HepG2 (cell line): ENCODE measurements at regions not wholly inside any gene's neighbourhood (a gene's known extent, or its start where the extent isn't known, plus 50 kb on each side); places are given as distances from the start of the nearest gene placed in this dataset.

Experiments
- ATAC-seq: fragments of 200-7000 bp; cut with Tn5 transposase; 3 replicates; pipeline ENCODE4 v1.9.1; 2020; ENCODE audit warnings: mild to moderate bottlenecking, moderate library complexity
- BruUV-seq: library from RNA; stranded (reverse); fragments of 400-500 nt; replicated peaks from 2 replicates; lab custom pipeline; 2021; lab: Mats Ljungman, UMichigan
- CTCF ChIA-PET: fragments of 300-600 bp; formaldehyde crosslinking; extraction: SDS; loops from one replicate; lab custom pipeline; 2021; ENCODE audit warnings: low total read pairs, inconsistent platforms, low intra/inter-chr PET ratio; lab: Yijun Ruan, JAX
- POLR2A ChIA-PET: fragments of 350-600 bp; sonication (Branson Sonifier 250); formaldehyde crosslinking; loops from one replicate; lab custom pipeline; 2020; ENCODE audit warnings: antibody characterized with exemption, inconsistent platforms; lab: Yijun Ruan, JAX
- DNase-seq: peaks from one replicate; pipeline ENCODE4 v3.0.0-alpha.2; 2015; ENCODE audit warnings: low spot score
- FAIRE-seq: peaks from 3 replicates; lab custom pipeline; 2011; peaks lifted over from hg19 to GRCh38; lab: Jason Lieb, UNC
- H2AFZ ChIP-seq: one replicate; pipeline ENCODE4 v1.6.1; 2011; ENCODE audit warnings: low read length, inconsistent platforms
- H3K27ac ChIP-seq: fragments of 300-600 bp; 3 replicates; pipeline ENCODE4 v1.8.0; 2011; ENCODE audit warnings: mixed run types, mild to moderate bottlenecking, mixed read lengths, low read length, inconsistent platforms; ENCODE audit not compliant: insufficient read depth; ENCODE audit errors: extremely low read length
- H3K27me3 ChIP-seq, 2 experiments: fragments of 200-600 bp in 1 of 2; 2 replicates in 1 of 2; 3 replicates in 1 of 2; pipeline versions ENCODE4 v1.6.0 to v1.8.0; 2011; ENCODE audit warnings: low read length in 2 of 2, mild to moderate bottlenecking in 2 of 2, moderate library complexity in 2 of 2, inconsistent platforms in 1 of 2; ENCODE audit not compliant: insufficient read depth in 2 of 2, control insufficient read depth in 1 of 2
- H3K36me3 ChIP-seq, 2 experiments: fragments of 200-600 bp in 1 of 2; replicated peaks in 1 of 2; 2 replicates in 1 of 2; 3 replicates in 1 of 2; pipeline versions ENCODE4 v1.5.1 to v1.8.0; 2011; ENCODE audit warnings: low read length in 2 of 2, inconsistent platforms in 1 of 2; ENCODE audit not compliant: insufficient read depth in 2 of 2, control insufficient read depth in 1 of 2
- H3K4me1 ChIP-seq: 2 replicates; pipeline ENCODE4 v1.5.1; 2012; ENCODE audit warnings: low read length, inconsistent platforms; ENCODE audit not compliant: insufficient read depth
- H3K4me2 ChIP-seq: 2 replicates; pipeline ENCODE4 v1.6.0; 2011; ENCODE audit warnings: low read depth, low read length, inconsistent platforms
- H3K4me3 ChIP-seq, 3 experiments: fragments of 200-600 bp in 1 of 3; sonication (generic), shearing (Covaris generic) in 1 of 3; replicated peaks in 1 of 3; 2 replicates each; pipeline ENCODE4 v1.5.1; 2011 to 2016; ENCODE audit warnings: low read length in 3 of 3, inconsistent platforms in 2 of 3, low read depth in 2 of 3, mild to moderate bottlenecking in 2 of 3, control low read depth in 1 of 3, mixed read lengths in 1 of 3; ENCODE audit not compliant: insufficient read depth in 1 of 3
- H3K79me2 ChIP-seq: one replicate; pipeline ENCODE4 v1.6.1; 2011; ENCODE audit warnings: low read length, inconsistent platforms; ENCODE audit not compliant: insufficient read depth
- H3K9ac ChIP-seq: 2 replicates; pipeline ENCODE4 v1.6.0; 2011; ENCODE audit warnings: mild to moderate bottlenecking, low read depth, low read length, inconsistent platforms; ENCODE audit not compliant: insufficient read depth
- H3K9me3 ChIP-seq: 2 replicates; pipeline ENCODE4 v1.5.1; 2012; ENCODE audit warnings: mild to moderate bottlenecking, low read length
- H4K20me1 ChIP-seq: 2 replicates; pipeline ENCODE4 v1.6.0; 2011; ENCODE audit warnings: inconsistent platforms, mild to moderate bottlenecking, low read length, moderate library complexity; ENCODE audit not compliant: insufficient read depth
- KAT8 ChIP-seq: IDR thresholded peaks from 2 replicates; pipeline ENCODE4 v1.6.1; 2016; ENCODE audit warnings: missing genetic modification reagents, missing compliant biosample characterization
- MLX ChIP-seq: IDR thresholded peaks from 2 replicates; pipeline ENCODE4 v1.6.1; 2016
- RNF2 ChIP-seq: fragments of 450-650 bp; conservative IDR thresholded peaks from 2 replicates; pipeline ENCODE4 v1.6.1; 2016; ENCODE audit warnings: low read depth
- SATB2 ChIP-seq: sonication (generic); formaldehyde crosslinking; IDR thresholded peaks from 2 replicates; pipeline ENCODE4 v1.5.0; 2020; ENCODE audit warnings: missing genetic modification reagents
- SIN3A ChIP-seq: IDR thresholded peaks from 2 replicates; pipeline ENCODE4 v1.6.1; 2011; ENCODE audit warnings: low read depth, mild to moderate bottlenecking, control low read depth, low read length, borderline replicate concordance
- SMC3 ChIP-seq: IDR thresholded peaks from 2 replicates; pipeline ENCODE4 v1.6.1; 2011; ENCODE audit warnings: low read length, improper control_type of control experiment
- WIZ ChIP-seq: sonication (generic); formaldehyde crosslinking; IDR thresholded peaks from 2 replicates; pipeline ENCODE4 v1.5.1; 2020; ENCODE audit warnings: mild to moderate bottlenecking, missing genetic modification reagents
- ZBTB38 ChIP-seq: sonication (generic); formaldehyde crosslinking; IDR thresholded peaks from 2 replicates; pipeline ENCODE4 v1.5.1; 2020; ENCODE audit warnings: mild to moderate bottlenecking, missing genetic modification reagents
- ZNF205 ChIP-seq: IDR thresholded peaks from 2 replicates; pipeline ENCODE4 v1.6.1; 2018; ENCODE audit warnings: missing biosample characterization, missing genetic modification reagents
- ZNF510 ChIP-seq: sonication (generic); formaldehyde crosslinking; IDR thresholded peaks from 2 replicates; pipeline ENCODE4 v1.4.0; 2020; ENCODE audit warnings: low read depth, mild to moderate bottlenecking, missing genetic modification reagents
- WGBS: methylation state at CpG from one replicate; pipeline ENCODE4 v1.1.6; 2017; ENCODE audit warnings: low lambda C conversion rate; 5-methylcytosine and 5-hydroxymethylcytosine counted together
- in situ Hi-C: cut with HindIII; loops from 2 replicates; pipeline ENCODE4 v1.10.0; 2017; ENCODE audit warnings: low pct_unique_long_range_greater_than_20kb; ENCODE audit not compliant: extremely low pct_ligation_motif_present
- intact Hi-C: fragments of 100-400 bp; cut with micrococcal nuclease; formaldehyde crosslinking; loops from one replicate; pipeline ENCODE4 v1.10.0; 2022; ENCODE audit not compliant: unreplicated experiment
- TF ChIP-seq, protein P1 (sequence below): IDR thresholded peaks from 2 replicates; pipeline ENCODE4 v1.6.1; 2016; ENCODE audit warnings: missing compliant biosample characterization, missing genetic modification reagents, borderline replicate concordance
- TF ChIP-seq, protein P2 (sequence below): sonication (generic); formaldehyde crosslinking; conservative IDR thresholded peaks from 2 replicates; pipeline ENCODE4 v1.8.0; 2022; ENCODE audit warnings: missing genetic modification reagents

GRCh38 chr3:147758771-147759170, 349.6 kb downstream of the ZIC1 start:
- WGBS: 4% methylated on average over 2 of the region's 2 CpGs
- POLR2A ChIA-PET: no interaction called here

More at GRCh38 chr3:147758771-147759170, 349.6 kb downstream of the ZIC1 start:
- CTCF ChIA-PET: no interaction called here
- no TSS peak for BruUV-seq
- intact Hi-C loops (no loop called here), in situ Hi-C loops (no loop called here)
- DNase-seq (no peak), FAIRE-seq (no peak), ATAC-seq (no peak)
- Histone ChIP-seq H3K9me3 (no peaks in the 10 kb centered on the region), H3K4me2 (no peak overlapping the region), H3K27ac (no peak overlapping the region), H3K27me3 (no peaks in the 10 kb centered on the region), H3K4me3 (no peak overlapping the region), H3K79me2 (no peaks in the 10 kb centered on the region), H3K36me3 (no peaks in the 10 kb centered on the region), H4K20me1 (no peaks in the 10 kb centered on the region), H3K9ac (no peak overlapping the region), H3K4me1 (no peaks in the 10 kb centered on the region), H2AFZ (no peak overlapping the region)
- TF ChIP-seq RNF2: no peak
- TF ChIP-seq ZNF205 (CRISPR knock-in tag): no peak
- TF ChIP-seq, protein P1, sequence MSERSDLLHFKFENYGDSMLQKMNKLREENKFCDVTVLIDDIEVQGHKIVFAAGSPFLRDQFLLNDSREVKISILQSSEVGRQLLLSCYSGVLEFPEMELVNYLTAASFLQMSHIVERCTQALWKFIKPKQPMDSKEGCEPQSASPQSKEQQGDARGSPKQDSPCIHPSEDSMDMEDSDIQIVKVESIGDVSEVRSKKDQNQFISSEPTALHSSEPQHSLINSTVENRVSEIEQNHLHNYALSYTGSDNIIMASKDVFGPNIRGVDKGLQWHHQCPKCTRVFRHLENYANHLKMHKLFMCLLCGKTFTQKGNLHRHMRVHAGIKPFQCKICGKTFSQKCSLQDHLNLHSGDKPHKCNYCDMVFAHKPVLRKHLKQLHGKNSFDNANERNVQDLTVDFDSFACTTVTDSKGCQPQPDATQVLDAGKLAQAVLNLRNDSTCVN: no peak
- TF ChIP-seq, protein P2, sequence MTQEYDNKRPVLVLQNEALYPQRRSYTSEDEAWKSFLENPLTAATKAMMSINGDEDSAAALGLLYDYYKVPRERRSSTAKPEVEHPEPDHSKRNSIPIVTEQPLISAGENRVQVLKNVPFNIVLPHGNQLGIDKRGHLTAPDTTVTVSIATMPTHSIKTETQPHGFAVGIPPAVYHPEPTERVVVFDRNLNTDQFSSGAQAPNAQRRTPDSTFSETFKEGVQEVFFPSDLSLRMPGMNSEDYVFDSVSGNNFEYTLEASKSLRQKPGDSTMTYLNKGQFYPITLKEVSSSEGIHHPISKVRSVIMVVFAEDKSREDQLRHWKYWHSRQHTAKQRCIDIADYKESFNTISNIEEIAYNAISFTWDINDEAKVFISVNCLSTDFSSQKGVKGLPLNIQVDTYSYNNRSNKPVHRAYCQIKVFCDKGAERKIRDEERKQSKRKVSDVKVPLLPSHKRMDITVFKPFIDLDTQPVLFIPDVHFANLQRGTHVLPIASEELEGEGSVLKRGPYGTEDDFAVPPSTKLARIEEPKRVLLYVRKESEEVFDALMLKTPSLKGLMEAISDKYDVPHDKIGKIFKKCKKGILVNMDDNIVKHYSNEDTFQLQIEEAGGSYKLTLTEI (CRISPR knock-in tag): no peak
- TF ChIP-seq KAT8 (CRISPR knock-in tag): no peak
- no peak for TF ChIP-seq ZBTB38 (CRISPR knock-in tag)
- TF ChIP-seq ZNF510 (CRISPR knock-in tag): no peak
- TF ChIP-seq WIZ (CRISPR knock-in tag): no peak
- TF ChIP-seq MLX: no peak
- no peak for TF ChIP-seq SATB2 (CRISPR knock-in tag)
- no peak for TF ChIP-seq SMC3
- TF ChIP-seq SIN3A: no peak
